ENCODE measurements at regions not wholly inside any gene's neighbourhood (a gene's known extent, or its start where the extent isn't known, plus 50 kb on each side); places are given as distances from the start of the nearest gene placed in this dataset.

DNA sequence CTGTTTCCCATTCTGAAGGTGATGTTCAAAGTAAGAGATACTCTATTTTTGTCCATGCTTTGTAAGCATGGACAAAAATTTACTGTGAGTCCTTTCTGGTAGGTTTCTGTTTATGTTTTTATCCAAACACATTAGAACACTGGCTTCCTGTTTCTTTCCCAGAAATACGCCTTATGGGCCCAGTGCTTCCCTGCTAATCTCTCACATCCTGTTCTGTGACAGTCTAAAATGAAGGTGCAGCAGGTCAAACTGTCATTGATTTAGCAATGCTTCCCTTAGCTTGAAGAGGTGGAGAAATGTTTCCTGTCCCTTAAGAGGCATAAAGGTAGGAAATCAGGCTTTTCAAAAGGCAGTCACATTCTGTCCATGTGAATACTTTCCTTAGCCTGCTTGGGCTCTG is 305.6 kb downstream of the RPS29 start:
- no peak overlapping the region for H3K4me2 ChIP-seq (replicated peaks; ENCODE audit: low read depth, low read length, poor library complexity, severe bottlenecking)
- H3K9ac ChIP-seq (ENCODE audit: low read length), result no peak overlapping the region
- no peak overlapping the region for H3K27ac ChIP-seq (ENCODE audit: low read length in 2 of 2)
- H4K20me1 ChIP-seq (ENCODE audit: control insufficient read depth, insufficient read depth, low read length, poor library complexity, severe bottlenecking), result no peaks in the 10 kb centered on the region
- peaks cover 5% of the 10 kb centered on the region for H3K27me3 Mint-ChIP-seq
- DNase-seq (no peak), ATAC-seq (ENCODE audit: low read depth) (no peak)
- TF ChIP-seq EZH2 (IDR thresholded peaks at IDR 0.05; ENCODE audit: borderline replicate concordance, insufficient read depth, low read depth, low read length, poor library complexity, severe bottlenecking), result no peak
- no peaks in the 10 kb centered on the region for H3K4me1 Mint-ChIP-seq
- intact Hi-C loops (cut with micrococcal nuclease), result no loop called here
- H3K4me1 ChIP-seq (ENCODE audit: control insufficient read depth in 2 of 2, insufficient read depth in 2 of 2, low read length in 2 of 2), result no peaks in the 10 kb centered on the region
- no peak overlapping the region for H3K4me3 Mint-ChIP-seq
- H2AFZ ChIP-seq (ENCODE audit: insufficient read depth, low read depth, low read length, poor library complexity, severe bottlenecking), result no peak overlapping the region
- H3K27me3 ChIP-seq (replicated peaks in 1 of 4; ENCODE audit: control extremely low read depth in 1 of 4, control insufficient read depth in 3 of 4, insufficient read depth in 4 of 4, low read length in 3 of 4), result no peaks in the 10 kb centered on the region
- ChIA-PET CTCF (no interaction called here), POLR2A (no interaction called here)
- no peak overlapping the region for H3K27ac Mint-ChIP-seq
- no peaks in the 10 kb centered on the region for H3K9me3 ChIP-seq (ENCODE audit: control extremely low read depth in 1 of 3, control insufficient read depth in 2 of 3, insufficient read depth in 1 of 3, low read length in 2 of 3)
- H3K36me3 ChIP-seq (replicated peaks in 1 of 2; ENCODE audit: control extremely low read depth in 1 of 2, control insufficient read depth in 1 of 2, extremely low read depth in 1 of 2, insufficient read depth in 2 of 2, low read length in 1 of 2), result no peaks in the 10 kb centered on the region
- H3K4me3 ChIP-seq (ENCODE audit: control extremely low read depth in 1 of 5, extremely low read depth in 1 of 5, insufficient read depth in 1 of 5, low read depth in 2 of 5, low read length in 4 of 5), result no peak overlapping the region
- H3K79me2 ChIP-seq (ENCODE audit: control insufficient read depth, insufficient read depth, low read length), result no peaks in the 10 kb centered on the region
- H3K9me3 Mint-ChIP-seq (ENCODE audit: insufficient read depth), result no peaks in the 10 kb centered on the region
- WGBS (ENCODE audit: insufficient coverage), result no CpG with 5 or more reads among the region's 1 CpG

DNA sequence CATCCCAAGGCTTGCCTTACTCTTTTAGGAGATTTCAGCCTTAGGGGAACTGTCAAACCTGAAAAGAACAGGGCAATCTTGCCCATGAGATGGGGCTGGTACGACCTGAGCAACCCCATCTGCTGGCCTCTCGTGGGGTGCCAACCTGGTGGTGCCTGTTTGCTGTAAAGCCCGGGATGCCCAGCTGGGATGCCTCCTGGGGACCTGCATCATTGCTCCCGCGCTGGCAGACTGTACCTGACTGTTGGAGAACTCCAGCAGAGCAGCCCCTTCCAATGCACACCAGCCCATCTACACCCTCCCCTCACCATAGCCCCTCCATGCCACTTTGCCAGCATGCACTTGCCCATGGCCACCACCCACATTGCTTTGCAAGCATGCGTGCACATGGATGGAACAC is 335.7 kb downstream of the RPS29 start:
- Histone ChIP-seq H2AFZ (ENCODE audit: insufficient read depth, low read depth, low read length, poor library complexity, severe bottlenecking) (no peak overlapping the region), H3K4me3 (ENCODE audit: control extremely low read depth in 1 of 5, extremely low read depth in 1 of 5, insufficient read depth in 1 of 5, low read depth in 2 of 5, low read length in 4 of 5) (no peak overlapping the region), H3K4me2 (replicated peaks; ENCODE audit: low read depth, low read length, poor library complexity, severe bottlenecking) (no peak overlapping the region), H3K27ac (ENCODE audit: low read length in 2 of 2) (no peak overlapping the region), H4K20me1 (ENCODE audit: control insufficient read depth, insufficient read depth, low read length, poor library complexity, severe bottlenecking) (no peaks in the 10 kb centered on the region), H3K4me1 (ENCODE audit: control insufficient read depth in 2 of 2, insufficient read depth in 2 of 2, low read length in 2 of 2) (no peaks in the 10 kb centered on the region), H3K79me2 (ENCODE audit: control insufficient read depth, insufficient read depth, low read length) (no peaks in the 10 kb centered on the region), H3K9me3 (ENCODE audit: control extremely low read depth in 1 of 3, control insufficient read depth in 2 of 3, insufficient read depth in 1 of 3, low read length in 2 of 3) (no peaks in the 10 kb centered on the region), H3K36me3 (replicated peaks in 1 of 2; ENCODE audit: control extremely low read depth in 1 of 2, control insufficient read depth in 1 of 2, extremely low read depth in 1 of 2, insufficient read depth in 2 of 2, low read length in 1 of 2) (no peaks in the 10 kb centered on the region), H3K9ac (ENCODE audit: low read length) (no peak overlapping the region), H3K27me3 (replicated peaks in 1 of 4; ENCODE audit: control extremely low read depth in 1 of 4, control insufficient read depth in 3 of 4, insufficient read depth in 4 of 4, low read length in 3 of 4) (no peaks in the 10 kb centered on the region)
- intact Hi-C loops (cut with micrococcal nuclease), result no loop called here
- POLR2A ChIA-PET, result no interaction called here
- Mint-ChIP-seq H3K27me3 (peaks cover 2% of the 10 kb centered on the region), H3K9me3 (ENCODE audit: insufficient read depth) (no peaks in the 10 kb centered on the region), H3K4me3 (no peak overlapping the region), H3K27ac (no peak overlapping the region), H3K4me1 (no peaks in the 10 kb centered on the region)
- TF ChIP-seq EZH2 (IDR thresholded peaks at IDR 0.05; ENCODE audit: borderline replicate concordance, insufficient read depth, low read depth, low read length, poor library complexity, severe bottlenecking) (no peak), CTCF (IDR thresholded peaks at IDR 0.05) (no peak)
- ATAC-seq (ENCODE audit: low read depth) (no peak), DNase-seq (no peak)
- 85% methylated on average over 6 of the region's 6 CpGs for WGBS (ENCODE audit: insufficient coverage)
- CTCF ChIA-PET, result no interaction called here
